ENCODE measurements at regions not wholly inside any gene's neighbourhood (a gene's known extent, or its start where the extent isn't known, plus 50 kb on each side); places are given as distances from the start of the nearest gene placed in this dataset.

GRCh38 chr3:62981962-62982361 lies 106.7 kb upstream of the CADPS start:
- no peak for DNase-seq (ENCODE audit: low spot score)

- DNase-seq (ENCODE audit: low spot score) = no peak
Observed at GRCh38 chr3:62982795-62983455, 107.7 kb upstream of the CADPS start.

GRCh38 chr3:62986061-62986460 lies 110.8 kb upstream of the CADPS start:
- no peak for DNase-seq (ENCODE audit: low spot score)

DNA sequence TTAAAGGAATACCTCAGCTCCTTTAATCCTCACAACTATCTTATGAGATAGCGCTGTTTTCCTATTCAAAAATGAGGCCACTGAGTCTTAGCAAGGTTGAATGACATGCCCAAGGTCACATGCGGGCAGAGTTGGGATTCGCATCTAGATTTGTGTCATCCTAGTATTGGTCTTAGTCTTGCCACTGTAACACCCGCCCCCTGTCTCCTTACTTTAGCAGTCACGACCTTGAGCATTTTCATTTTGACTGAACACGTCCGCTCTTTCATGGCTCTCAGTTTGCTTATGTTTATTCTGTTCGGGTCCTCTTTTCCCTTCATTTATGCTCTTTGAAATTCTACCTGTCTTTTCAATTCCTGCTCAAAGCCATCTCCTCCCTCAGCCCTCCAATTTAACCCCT lies 112.5 kb upstream of the CADPS start:
- DNase-seq (ENCODE audit: low spot score) = no peak

DNA sequence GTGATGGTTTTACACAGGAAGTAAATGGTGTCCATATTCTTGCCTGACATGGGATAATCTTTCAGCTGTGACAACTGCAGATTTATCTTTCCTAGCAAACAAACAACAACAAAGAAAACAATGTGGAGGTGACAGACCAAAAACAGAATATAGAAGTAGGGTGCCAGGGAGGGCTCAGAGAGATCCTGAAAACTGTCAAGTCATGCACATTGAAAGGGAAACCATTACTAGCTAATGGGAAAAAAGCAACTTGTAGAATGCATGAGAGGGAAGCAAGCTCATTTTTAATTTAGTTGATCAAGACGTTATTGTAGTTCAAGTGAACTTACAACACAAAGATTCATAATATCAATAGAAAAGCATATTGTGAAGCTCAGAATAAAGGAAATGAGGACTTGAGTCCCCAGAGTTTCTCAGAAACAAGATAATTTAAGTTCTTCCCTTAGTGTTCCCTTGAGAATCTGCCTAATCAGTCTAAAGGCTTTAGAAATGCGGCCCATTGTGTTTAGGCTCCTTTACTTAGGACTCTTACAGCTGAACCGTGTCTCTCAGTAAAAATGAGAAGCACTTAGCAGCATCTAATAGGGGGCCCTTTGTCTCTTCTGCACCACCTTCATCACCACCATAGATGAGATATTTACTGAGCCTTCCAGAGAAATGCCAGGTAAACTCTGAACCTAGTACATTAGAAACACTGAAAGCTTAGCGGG lies 115.6 kb upstream of the CADPS start:
- no peak for DNase-seq (ENCODE audit: low spot score)

- no peak for DNase-seq (ENCODE audit: low spot score)
Observed at GRCh38 chr3:62992520-62992919, 117.3 kb upstream of the CADPS start.

- DNase-seq (ENCODE audit: low spot score) = no peak
Observed at GRCh38 chr3:62995119-62995518, 119.9 kb upstream of the CADPS start.

DNA sequence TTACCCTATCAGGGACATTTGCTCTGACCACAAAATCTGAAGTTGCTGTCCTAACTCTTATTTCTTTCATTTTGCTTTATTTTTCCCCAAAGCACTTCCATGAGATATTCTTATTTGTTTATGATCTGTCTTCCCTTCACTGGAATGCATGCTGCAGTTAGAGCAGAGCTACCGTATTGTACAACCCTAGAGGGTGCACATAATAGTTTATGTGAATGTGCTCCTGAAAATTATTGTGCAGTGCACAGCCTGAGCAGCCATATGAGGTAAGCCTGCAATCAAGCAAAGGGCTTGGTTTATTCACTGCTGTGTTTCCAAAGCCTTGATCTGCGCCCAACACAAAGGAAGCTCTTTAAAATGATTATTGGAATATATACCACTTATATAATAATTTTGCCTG lies 120.3 kb upstream of the CADPS start:
- DNase-seq (ENCODE audit: low spot score) = no peak

DNA sequence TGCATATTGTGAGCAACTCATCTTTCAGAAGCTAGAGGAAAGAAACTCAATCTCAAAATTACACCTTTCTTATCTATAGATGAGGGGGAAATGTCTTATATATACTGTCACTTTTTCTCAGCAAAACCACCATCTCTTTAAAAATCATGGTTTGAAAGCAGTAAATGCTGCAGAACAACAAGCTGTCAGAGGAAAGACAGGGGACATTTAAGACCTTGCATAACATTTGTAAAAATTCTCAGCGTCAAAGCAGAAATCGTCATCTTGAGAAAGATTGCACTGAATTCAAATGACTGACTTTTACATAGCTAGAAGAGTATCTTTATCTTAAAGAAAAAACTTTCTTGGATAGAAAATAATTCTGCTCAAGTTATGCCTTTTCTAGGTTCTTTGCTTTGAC lies 122.2 kb upstream of the CADPS start:
- DNase-seq (ENCODE audit: low spot score) = no peak

DNA sequence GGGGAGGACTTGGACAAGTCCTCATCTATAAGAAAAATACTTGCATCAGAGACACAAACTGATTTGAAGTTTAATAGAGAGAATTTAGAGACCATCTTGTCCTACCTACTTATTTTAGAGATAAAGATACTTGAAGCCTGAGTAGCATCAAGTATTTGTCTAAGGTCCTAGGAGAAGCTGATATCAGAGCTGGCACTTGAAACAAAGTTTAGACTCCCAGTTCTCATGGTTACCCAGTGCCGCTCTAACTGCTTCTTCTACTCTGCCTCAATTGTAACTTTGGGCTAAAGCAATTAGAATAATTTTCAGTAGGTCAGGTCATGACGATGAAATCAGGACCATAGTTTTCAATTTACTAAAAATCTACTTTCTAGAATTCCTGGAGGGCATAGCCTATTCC lies 123.9 kb upstream of the CADPS start:
- no peak for DNase-seq (ENCODE audit: low spot score)

DNA sequence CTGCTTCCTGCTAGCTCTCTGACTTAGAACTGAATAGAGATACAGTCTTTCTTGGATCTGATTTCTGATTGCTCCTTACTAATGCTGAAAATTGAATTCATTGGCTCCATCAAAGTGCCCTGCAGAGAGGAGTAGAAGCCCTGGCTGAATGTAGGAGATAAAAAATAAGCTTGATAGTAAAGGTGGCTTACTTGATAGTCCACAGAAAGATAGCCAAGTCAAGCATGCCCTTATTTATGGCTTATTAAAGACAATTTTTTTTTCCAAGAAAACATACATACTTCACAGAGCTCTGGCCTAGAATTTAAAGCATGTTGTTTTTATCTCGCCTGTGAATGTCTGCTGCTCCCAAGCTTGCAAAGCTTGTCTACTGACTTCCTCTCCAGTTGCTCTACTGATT lies 124.6 kb upstream of the CADPS start:
- DNase-seq (ENCODE audit: low spot score) = no peak

DNA sequence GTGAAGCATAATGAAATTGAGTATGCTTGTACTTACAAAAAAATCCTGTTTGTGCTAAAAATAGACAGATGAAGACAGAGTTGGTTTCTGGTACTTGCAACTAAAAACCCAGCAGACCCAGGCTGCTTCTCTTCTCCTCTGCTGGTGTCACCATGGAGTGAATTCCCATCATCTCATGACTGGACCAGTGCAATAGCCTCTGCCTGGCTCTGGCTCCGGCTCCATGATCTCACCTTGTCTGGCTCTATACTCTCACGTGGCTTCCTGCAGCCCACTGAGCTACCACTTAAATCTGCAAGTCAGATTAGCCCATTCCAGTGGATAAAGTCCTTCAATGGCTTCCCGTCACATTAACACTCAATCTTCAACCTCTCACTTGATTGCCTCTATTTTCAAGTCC lies 129.2 kb upstream of the CADPS start:
- DNase-seq (ENCODE audit: low spot score) = no peak

GRCh38 chr3:63015614-63016309 lies 140.5 kb upstream of the CADPS start:
- DNase-seq (ENCODE audit: low spot score) = no peak

GRCh38 chr3:63022114-63022513 lies 146.9 kb upstream of the CADPS start:
- DNase-seq (ENCODE audit: low spot score) = no peak

DNA sequence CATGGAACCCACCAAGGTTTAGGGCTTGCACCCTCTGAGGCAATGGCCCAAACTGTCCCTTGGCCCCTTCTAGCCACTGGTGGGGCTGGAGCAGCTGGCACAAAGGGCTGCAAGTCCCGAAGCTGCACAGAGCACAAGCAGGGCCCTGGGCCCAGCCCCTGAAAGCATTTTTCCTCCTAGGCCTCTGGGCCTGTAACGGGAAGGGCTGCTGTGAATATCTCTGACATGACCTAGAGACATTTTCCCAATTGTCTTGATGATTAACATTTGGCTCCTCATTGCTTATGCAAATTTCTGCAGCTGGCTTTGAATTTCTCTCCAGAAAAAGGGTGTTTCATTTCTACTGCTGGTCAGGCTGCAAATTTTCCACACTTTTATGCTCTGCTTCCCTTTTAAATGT lies 151.5 kb upstream of the CADPS start:
- DNase-seq (ENCODE audit: low spot score) = no peak

- no peak for DNase-seq (ENCODE audit: low spot score)
Observed at GRCh38 chr3:63029326-63029725, 154.1 kb upstream of the CADPS start.

GRCh38 chr3:63029921-63030320 lies 154.7 kb upstream of the CADPS start:
- no peak for DNase-seq (ENCODE audit: low spot score)

DNA sequence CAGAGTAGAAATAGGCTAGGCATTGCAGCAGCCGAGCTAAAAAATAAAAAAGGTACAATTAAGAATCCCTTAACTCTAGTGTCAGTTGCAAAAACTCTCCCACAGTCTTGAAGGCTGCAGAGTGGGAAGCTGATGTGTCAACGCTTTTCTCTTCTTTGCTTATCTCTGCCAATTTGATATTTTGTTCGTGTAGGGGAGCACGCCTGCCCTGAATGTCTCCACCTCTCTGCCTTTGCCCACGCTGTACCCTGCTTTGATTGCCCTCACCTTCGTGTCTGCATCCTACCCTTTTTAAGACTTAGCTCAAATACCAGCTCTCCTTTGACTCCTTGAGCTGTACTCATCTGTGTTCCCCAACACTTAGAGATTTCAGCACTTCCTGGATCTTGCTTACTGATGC lies 155.4 kb upstream of the CADPS start:
- DNase-seq (ENCODE audit: low spot score) = no peak

GRCh38 chr3:63032881-63033280 lies 157.7 kb upstream of the CADPS start:
- DNase-seq (ENCODE audit: low spot score) = no peak

DNA sequence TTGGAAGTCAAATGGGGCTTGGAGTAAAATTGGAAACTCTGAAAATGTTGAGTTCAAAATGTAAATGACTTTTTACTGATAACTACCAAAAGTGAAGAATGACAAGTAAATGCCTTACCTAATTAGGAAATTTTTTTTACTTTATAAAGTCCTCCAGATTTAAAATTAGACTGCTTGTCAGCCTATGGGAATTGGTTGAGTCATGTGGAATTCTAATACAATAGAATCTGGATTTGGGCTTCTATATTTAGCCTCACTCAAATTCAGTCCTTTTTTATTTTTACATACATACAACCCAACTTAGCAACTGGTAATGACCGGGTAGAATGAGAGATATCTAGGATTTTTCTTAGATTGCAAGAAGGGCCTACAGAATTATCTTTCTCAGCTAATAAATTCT lies 158.9 kb upstream of the CADPS start:
- DNase-seq (ENCODE audit: low spot score) = no peak

DNA sequence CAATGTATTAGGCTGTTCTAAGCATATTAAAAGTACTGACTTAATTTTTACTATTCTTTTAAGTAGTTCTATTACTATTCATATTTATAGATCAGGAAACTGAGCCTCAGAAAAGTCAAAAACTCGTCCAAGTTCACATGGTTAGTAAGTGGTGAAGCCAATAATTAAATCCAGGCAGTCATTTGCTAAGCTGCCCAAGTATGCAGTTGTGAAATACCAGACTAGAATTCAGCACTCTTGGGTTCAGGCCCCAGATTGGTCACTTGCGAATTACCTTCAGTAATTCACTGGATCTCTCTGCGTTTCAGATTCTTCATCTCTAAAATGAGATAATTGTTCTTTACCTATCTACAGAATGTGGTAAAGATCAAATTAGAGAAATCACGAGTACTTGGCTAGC lies 161.9 kb upstream of the CADPS start:
- no peak for DNase-seq (ENCODE audit: low spot score)

- no peak for DNase-seq (ENCODE audit: low spot score)
Observed at GRCh38 chr3:63042833-63043232, 167.6 kb upstream of the CADPS start.

DNA sequence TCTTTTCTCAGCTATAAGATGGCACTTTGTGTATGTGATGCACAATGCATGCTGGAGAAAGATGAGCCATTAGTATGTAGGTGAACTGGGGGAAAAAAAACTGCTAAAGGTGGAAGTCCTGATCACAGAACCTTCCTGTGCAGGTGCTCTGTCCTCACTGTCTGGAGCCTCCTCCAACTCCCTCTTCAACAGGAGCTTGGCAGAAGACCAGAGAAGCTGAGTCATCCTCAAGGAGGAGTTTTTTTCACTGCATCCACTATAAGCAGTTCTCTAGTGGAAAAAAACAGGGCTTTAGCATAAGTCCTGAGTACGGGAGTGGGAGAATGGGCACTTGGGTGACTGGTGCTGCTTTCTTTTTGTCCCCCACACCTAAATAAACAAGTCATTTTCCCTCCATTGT lies 168.4 kb upstream of the CADPS start:
- no peak for DNase-seq (ENCODE audit: low spot score)

DNA sequence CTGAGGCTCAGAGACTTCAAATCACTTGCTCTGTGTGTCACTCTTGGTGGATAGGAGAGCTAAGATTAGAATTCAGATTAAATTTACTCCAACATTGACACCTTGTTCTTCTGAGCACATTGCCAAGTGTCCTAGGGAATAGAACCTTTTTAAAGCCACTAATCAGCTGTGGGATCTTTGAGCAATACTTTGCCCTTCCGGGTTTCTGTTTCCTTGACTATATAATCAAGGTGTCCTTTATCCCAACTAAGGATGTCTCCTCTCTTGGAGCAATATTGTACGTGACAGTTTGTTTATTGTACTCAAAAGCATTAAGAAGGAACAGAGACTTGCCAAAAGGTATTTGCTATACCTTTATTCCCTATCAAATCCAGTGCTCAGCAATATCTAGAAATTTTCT lies 170.9 kb upstream of the CADPS start:
- no peak for DNase-seq (ENCODE audit: low spot score)

Measured in AG08395 (cell line).